CD14-positive monocyte (primary cell): ENCODE measurements at regions not wholly inside any gene's neighbourhood (a gene's known extent, or its start where the extent isn't known, plus 50 kb on each side); places are given as distances from the start of the nearest gene placed in this dataset.

Experiments
- DNase-seq, 3 donors: peaks; one replicate each; pipeline ENCODE4 v3.0.0-alpha.2; 2011 to 2022
- H2AFZ ChIP-seq: 2 replicates; pipeline ENCODE4 v1.6.0; 2012; ENCODE audit warnings: mild to moderate bottlenecking, low read depth, low read length, inconsistent platforms; ENCODE audit not compliant: insufficient read depth, poor library complexity, severe bottlenecking
- H3K27ac ChIP-seq, 2 donors: 1 replicate in 1 of 2; 2 replicates in 1 of 2; pipeline ENCODE4 v1.5.1; 2012 to 2013; ENCODE audit warnings: low read length in 2 of 2, control low read depth in 1 of 2, inconsistent platforms in 1 of 2, low read depth in 1 of 2, mild to moderate bottlenecking in 1 of 2
- H3K27me3 ChIP-seq, 2 donors: one replicate each; pipeline versions ENCODE4 v1.6.0 to v1.6.1; 2011 to 2013; ENCODE audit warnings: low read length in 2 of 2; ENCODE audit not compliant: control insufficient read depth in 2 of 2, insufficient read depth in 2 of 2
- H3K36me3 ChIP-seq, 2 donors: replicated peaks in 1 of 2; 1 replicate in 1 of 2; 2 replicates in 1 of 2; pipeline versions ENCODE4 v1.5.1 to v1.6.1; 2012 to 2013; ENCODE audit warnings: low read length in 2 of 2, control low read depth in 1 of 2, inconsistent platforms in 1 of 2, mild to moderate bottlenecking in 1 of 2; ENCODE audit not compliant: insufficient read depth in 2 of 2, control insufficient read depth in 1 of 2
- H3K4me1 ChIP-seq, 2 donors: 1 replicate in 1 of 2; 2 replicates in 1 of 2; pipeline versions ENCODE4 v1.5.1 to v1.6.1; 2012 to 2013; ENCODE audit warnings: low read length in 2 of 2, control low read depth in 1 of 2, inconsistent platforms in 1 of 2, mild to moderate bottlenecking in 1 of 2, moderate library complexity in 1 of 2; ENCODE audit not compliant: insufficient read depth in 2 of 2, control insufficient read depth in 1 of 2
- H3K4me2 ChIP-seq: replicated peaks from 2 replicates; pipeline ENCODE3; 2012; ENCODE audit warnings: low read length, moderate library complexity, mild to moderate bottlenecking; ENCODE audit not compliant: poor library complexity, severe bottlenecking; ENCODE audit errors: extremely low read depth
- H3K4me3 ChIP-seq, 3 experiments: fragments of 200-600 bp in 1 of 3; sonication (generic) in 1 of 3; replicated peaks in 1 of 3; 1 replicate in 2 of 3; 2 replicates in 1 of 3; pipeline ENCODE4 v1.5.1; 2011 to 2013; ENCODE audit warnings: low read length in 3 of 3, mild to moderate bottlenecking in 3 of 3, control low read depth in 2 of 3, low read depth in 2 of 3, inconsistent platforms in 1 of 3, moderate library complexity in 1 of 3
- H3K79me2 ChIP-seq: 2 replicates; pipeline ENCODE4 v1.6.0; 2012; ENCODE audit warnings: mild to moderate bottlenecking, control low read depth, inconsistent platforms, low read length, moderate library complexity; ENCODE audit not compliant: insufficient read depth
- H3K9ac ChIP-seq: 2 replicates; pipeline ENCODE4 v1.6.0; 2017; ENCODE audit warnings: low read length, mild to moderate bottlenecking; ENCODE audit not compliant: insufficient read depth, poor library complexity, severe bottlenecking
- H3K9me3 ChIP-seq, 2 donors: replicated peaks in 1 of 2; 1 replicate in 1 of 2; 2 replicates in 1 of 2; pipeline versions ENCODE4 v1.5.1 to v1.6.1; 2012 to 2013; ENCODE audit warnings: low read length in 2 of 2, control low read depth in 1 of 2; ENCODE audit not compliant: control insufficient read depth in 1 of 2, insufficient read depth in 1 of 2
- H4K20me1 ChIP-seq: 2 replicates; pipeline ENCODE4 v1.6.0; 2012; ENCODE audit warnings: mild to moderate bottlenecking, low read length, control low read depth, moderate library complexity; ENCODE audit not compliant: insufficient read depth
- H3K27ac Mint-ChIP-seq, 7 donors: one replicate each; pipeline ENCODE4 v1.8.0; 2020; ENCODE audit warnings: mild to moderate bottlenecking in 7 of 7, mixed read lengths in 7 of 7, moderate library complexity in 6 of 7, inconsistent platforms in 2 of 7
- H3K27me3 Mint-ChIP-seq, 3 donors: one replicate each; pipeline ENCODE4 v1.8.0; 2021 to 2022; ENCODE audit warnings: low read depth in 3 of 3, mild to moderate bottlenecking in 3 of 3, mixed read lengths in 3 of 3, moderate library complexity in 3 of 3, inconsistent platforms in 1 of 3
- H3K36me3 Mint-ChIP-seq, 2 donors: one replicate each; pipeline ENCODE4 v1.8.0; 2020; ENCODE audit warnings: mixed read lengths in 2 of 2, inconsistent platforms in 1 of 2, mild to moderate bottlenecking in 1 of 2
- H3K4me1 Mint-ChIP-seq: one replicate; pipeline ENCODE4 v1.8.0; 2020; ENCODE audit warnings: mild to moderate bottlenecking, mixed read lengths
- H3K4me3 Mint-ChIP-seq, 2 donors: one replicate each; pipeline ENCODE4 v1.8.0; 2020; ENCODE audit warnings: mild to moderate bottlenecking in 2 of 2, mixed read lengths in 2 of 2, moderate library complexity in 1 of 2
- H3K9me3 Mint-ChIP-seq, 7 donors: one replicate each; pipeline ENCODE4 v1.8.0; 2020 to 2022; ENCODE audit warnings: mixed read lengths in 7 of 7, mild to moderate bottlenecking in 6 of 7, moderate library complexity in 6 of 7, inconsistent platforms in 2 of 7
- CTCF ChIP-seq: fragments of 200-600 bp; IDR thresholded peaks from one replicate; pipeline ENCODE4 v1.8.0; 2022; ENCODE audit warnings: antibody characterized with exemption, mild to moderate bottlenecking
- WGBS: methylation state at CpG from one replicate; pipeline ENCODE4 v1.1.5; 2013; ENCODE audit warnings: missing lambda C conversion rate; ENCODE audit not compliant: insufficient coverage; 5-methylcytosine and 5-hydroxymethylcytosine counted together
- intact Hi-C, 2 donors: fragments of 100-400 bp; cut with micrococcal nuclease; formaldehyde crosslinking; loops; one replicate each; pipeline versions ENCODE4 v1.15.0 to v1.15.1; 2023

- no peak overlapping the region for H3K4me3 ChIP-seq
- H3K27me3 Mint-ChIP-seq: peaks cover 0 to 2% (median 1%) of the 10 kb centered on the region in 3 donors
- H3K9me3 ChIP-seq: peaks cover 0 to 8% of the 10 kb centered on the region in 2 donors
- H4K20me1 ChIP-seq: no peaks in the 10 kb centered on the region
- no peaks in the 10 kb centered on the region for H3K36me3 Mint-ChIP-seq
- peaks cover 26% of the 10 kb centered on the region for H3K4me1 Mint-ChIP-seq
- H2AFZ ChIP-seq: no peak overlapping the region
- H3K4me1 ChIP-seq: peaks cover 25 to 31% of the 10 kb centered on the region in 2 donors
- no peak overlapping the region for H3K27ac Mint-ChIP-seq
- intact Hi-C loops: no loop called here
- peaks cover 2 to 27% (median 15%) of the 10 kb centered on the region in 7 donors for H3K9me3 Mint-ChIP-seq
- H3K79me2 ChIP-seq: no peaks in the 10 kb centered on the region
- WGBS: no CpG with 5 or more reads among the region's 1 CpG
- no peak overlapping the region for H3K9ac ChIP-seq
- H3K4me3 Mint-ChIP-seq: no peak overlapping the region
- DNase-seq: no peak
- no peaks in the 10 kb centered on the region for H3K36me3 ChIP-seq
- H3K27me3 ChIP-seq: no peaks in the 10 kb centered on the region
- no peak overlapping the region for H3K27ac ChIP-seq
- no peak overlapping the region for H3K4me2 ChIP-seq
- TF ChIP-seq CTCF: no peak
Observed at GRCh38 chr20:6953611-6954010, 186.1 kb downstream of the BMP2 start.

- H3K79me2 ChIP-seq: no peaks in the 10 kb centered on the region
- no peak overlapping the region for H3K27ac ChIP-seq
- no peaks in the 10 kb centered on the region for H3K27me3 ChIP-seq
- H3K9me3 ChIP-seq: peaks cover 0 to 8% of the 10 kb centered on the region in 2 donors
- no peaks in the 10 kb centered on the region for H4K20me1 ChIP-seq
- no peak overlapping the region for H3K4me2 ChIP-seq
- Mint-ChIP-seq H3K36me3 (no peaks in the 10 kb centered on the region), H3K4me3 (no peak overlapping the region), H3K9me3 (peaks cover 2 to 25% (median 15%) of the 10 kb centered on the region in 7 donors), H3K27ac (no peak overlapping the region), H3K4me1 (peaks cover 26% of the 10 kb centered on the region), H3K27me3 (peaks cover 0 to 1% (median under 1%) of the 10 kb centered on the region in 3 donors)
- no peaks in the 10 kb centered on the region for H3K36me3 ChIP-seq
- no peak for TF ChIP-seq CTCF
- 86% methylated on average over 1 of the region's 2 CpGs for WGBS
- H3K9ac ChIP-seq: no peak overlapping the region
- H3K4me3 ChIP-seq: no peak overlapping the region
- peaks cover 25 to 31% of the 10 kb centered on the region in 2 donors for H3K4me1 ChIP-seq
- no peak for DNase-seq
- H2AFZ ChIP-seq: no peak overlapping the region
- intact Hi-C loops: no loop called here
Observed at GRCh38 chr20:6954219-6954618, 186.7 kb downstream of the BMP2 start.
